Activated T-cell treated with anti-CD3 and anti-CD28 coated beads for 1 hour (primary cell): ENCODE measurements at regions not wholly inside any gene's neighbourhood (a gene's known extent, or its start where the extent isn't known, plus 50 kb on each side); places are given as distances from the start of the nearest gene placed in this dataset.

Experiments used
- DNase-seq: peaks from one replicate; pipeline ENCODE4 v3.0.0-alpha.2; 2020; ENCODE audit warnings: low read depth

DNA sequence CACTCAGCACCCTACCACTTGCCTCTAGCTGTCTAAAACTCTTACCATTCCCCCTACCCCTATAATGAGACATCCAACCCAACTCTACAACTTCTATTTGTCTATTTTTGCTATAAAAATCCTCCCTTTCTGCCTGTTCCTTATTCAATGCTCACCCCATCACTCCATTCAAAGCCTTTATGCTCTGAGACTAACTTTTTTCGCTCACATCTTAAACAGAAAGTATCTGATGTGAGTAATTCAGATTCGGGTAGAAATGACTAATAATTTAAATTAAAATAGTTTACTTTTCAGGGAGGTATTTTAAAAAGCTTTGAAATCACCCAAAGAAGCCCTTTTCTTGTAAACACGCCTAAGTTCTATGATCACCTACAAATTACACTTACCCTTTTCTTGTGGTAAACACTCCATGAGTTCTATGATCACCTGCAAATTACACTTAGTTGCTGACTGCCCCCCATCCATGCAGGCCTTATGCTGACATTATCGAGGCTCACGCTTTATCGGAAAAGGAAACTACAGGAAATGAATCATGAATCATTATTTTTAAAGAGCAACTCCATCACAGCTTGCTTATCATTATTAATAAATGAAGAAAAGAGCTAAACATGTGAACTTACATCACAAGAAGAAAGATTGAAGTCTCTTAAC lies 168.7 kb upstream of the PPP1R2C start:
- DNase-seq = no peak

DNA sequence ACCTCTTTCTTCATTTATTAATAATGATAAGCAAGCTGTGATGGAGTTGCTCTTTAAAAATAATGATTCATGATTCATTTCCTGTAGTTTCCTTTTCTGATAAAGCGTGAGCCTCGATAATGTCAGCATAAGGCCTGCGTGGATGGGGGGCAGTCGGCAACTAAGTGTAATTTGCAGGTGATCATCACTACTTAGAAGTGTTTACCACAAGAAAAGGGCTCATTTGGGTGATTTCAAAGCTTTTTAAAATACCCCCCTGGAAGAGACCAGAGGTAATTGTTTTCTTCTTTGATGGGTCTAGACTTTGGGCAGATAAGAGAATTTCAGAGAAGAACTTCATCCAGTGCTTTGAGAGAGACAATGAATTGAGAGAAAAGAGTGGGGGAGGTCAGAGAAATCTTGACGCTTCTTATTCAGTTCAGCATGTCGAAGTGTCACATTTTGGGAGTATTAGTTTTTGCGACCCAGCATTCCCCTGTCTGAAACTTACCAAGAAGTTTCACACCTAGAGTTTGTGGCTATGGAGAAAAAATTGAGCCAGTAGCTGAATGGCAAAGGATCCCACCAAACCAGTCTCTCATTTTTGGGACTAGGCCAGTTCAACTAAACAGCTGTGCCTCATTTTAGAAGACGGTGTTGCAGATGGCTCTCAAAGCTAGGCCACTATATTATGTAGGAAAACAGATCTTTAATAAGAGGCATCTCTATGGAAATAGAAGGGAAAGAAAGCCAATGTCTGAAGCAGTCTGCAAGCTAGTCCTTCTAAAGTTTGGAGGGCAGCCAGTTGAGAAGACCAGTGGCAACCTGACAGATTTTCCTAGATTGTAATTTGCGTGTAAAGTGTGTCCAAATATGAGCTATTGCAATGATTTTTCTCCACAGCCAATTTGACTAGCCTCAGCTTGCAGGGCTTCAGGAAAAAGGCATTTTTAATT lies 171.0 kb upstream of the PPP1R2C start:
- no peak for DNase-seq

- no peak for DNase-seq
Measured at GRCh38 chrX:42951747-42952146, 173.8 kb upstream of the PPP1R2C start.

GRCh38 chrX:42952621-42953020 lies 174.7 kb upstream of the PPP1R2C start:
- DNase-seq = no peak

DNA sequence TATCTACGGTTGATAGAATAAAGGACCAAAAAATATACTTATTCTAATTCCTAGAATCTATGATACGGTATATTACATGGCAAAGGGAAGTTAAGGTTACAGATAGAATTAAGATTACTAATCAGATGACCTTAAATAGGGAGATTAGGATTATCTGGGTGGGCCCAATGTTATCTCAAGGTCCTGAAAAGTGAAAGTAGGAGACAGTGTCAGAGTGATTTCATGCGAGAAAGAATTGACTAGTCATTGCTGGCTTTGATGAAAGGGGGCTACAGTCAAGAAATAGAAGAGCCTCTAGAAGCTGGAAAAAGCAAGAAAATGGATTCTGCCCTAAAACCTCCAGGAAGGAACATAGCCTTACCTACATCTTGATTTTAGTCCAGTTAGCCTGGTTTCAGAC lies 176.9 kb upstream of the PPP1R2C start:
- DNase-seq = no peak

DNA sequence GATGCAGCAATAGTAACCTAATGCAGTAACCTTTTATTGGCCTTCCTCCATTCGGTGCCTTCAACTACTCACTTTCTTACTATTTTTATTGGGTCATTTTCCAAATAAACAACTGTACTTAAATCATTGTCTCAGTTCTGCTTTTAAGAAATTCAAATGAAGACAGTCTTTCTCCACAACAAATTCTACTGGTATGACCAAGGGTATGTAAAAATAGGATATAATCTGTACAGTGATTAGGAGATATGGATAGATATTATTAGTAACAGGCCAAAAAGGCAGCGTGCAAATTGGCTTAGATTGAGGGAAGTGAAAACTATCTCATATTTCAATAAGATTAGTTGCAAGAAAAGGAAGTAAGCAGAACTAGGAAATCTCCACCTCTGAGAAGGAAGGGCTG lies 177.4 kb upstream of the PPP1R2C start:
- DNase-seq = no peak

- DNase-seq = no peak
Measured at GRCh38 chrX:42967681-42968300, 189.8 kb upstream of the PPP1R2C start.

- no peak for DNase-seq
Measured at GRCh38 chrX:42973321-42973720, 195.4 kb upstream of the PPP1R2C start.

DNA sequence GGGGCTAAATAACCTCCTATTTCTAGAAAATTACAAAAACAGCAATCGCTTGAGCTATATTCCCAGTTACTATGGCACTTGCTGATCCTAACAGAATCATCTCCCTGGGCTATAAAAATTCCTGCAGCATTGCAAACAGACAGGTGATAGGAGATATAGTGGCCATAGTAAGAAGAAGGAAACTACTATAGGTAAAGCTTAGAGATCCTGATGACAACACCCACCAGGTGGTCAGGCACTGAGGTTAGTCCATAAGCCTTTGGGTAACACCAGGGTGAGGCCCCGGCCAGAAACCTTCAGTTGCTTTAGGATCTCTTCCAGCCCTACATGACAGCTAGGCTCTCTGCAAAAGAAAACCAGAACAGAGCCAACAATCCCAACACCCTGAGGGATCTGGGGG lies 197.9 kb upstream of the PPP1R2C start:
- DNase-seq = no peak

GRCh38 chrX:42976746-42977366 lies 198.9 kb upstream of the PPP1R2C start:
- no peak for DNase-seq

GRCh38 chrX:42978655-42979379 lies 200.9 kb upstream of the PPP1R2C start:
- DNase-seq = no peak

GRCh38 chrX:42988700-42989099 lies 210.7 kb upstream of the PPP1R2C start:
- DNase-seq = no peak

DNA sequence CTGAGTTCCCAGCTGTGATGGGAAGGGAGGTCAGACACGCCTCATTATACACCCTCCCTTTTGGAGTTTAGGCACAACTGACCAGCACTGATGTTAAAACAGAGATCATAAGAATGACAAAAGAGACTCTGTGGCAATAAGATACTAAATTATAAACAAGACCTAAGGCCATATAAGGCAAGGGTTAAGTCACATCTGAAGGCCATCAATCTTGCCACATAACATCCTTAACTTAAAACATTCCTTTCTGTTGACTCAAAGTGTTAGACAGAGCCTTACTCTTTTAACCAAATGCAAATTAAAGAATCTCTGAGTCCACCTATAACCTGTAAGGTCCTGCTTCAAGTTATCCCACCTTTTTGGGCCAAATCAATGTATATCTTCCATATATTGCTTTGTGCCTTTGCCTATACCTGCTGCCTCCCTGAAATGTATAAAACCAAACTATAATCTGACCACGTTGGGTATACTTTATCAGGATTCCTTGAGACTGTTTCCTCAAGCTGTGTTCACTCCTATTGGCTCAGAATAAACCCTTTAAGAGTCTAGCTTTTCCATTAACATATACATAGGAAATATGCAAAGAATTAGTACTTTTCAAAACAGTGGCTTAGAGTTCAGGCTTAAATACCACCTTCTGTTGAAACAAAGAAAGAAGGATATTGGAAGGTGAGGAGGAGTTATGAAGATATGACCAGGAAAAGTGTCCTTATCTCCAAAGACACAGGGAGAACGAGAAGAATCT lies 214.4 kb upstream of the PPP1R2C start:
- no peak for DNase-seq

- DNase-seq = no peak
Measured at GRCh38 chrX:42996861-42997260, 218.9 kb upstream of the PPP1R2C start.

- DNase-seq = no peak
Measured at GRCh38 chrX:43000121-43000520, 222.2 kb upstream of the PPP1R2C start.

DNA sequence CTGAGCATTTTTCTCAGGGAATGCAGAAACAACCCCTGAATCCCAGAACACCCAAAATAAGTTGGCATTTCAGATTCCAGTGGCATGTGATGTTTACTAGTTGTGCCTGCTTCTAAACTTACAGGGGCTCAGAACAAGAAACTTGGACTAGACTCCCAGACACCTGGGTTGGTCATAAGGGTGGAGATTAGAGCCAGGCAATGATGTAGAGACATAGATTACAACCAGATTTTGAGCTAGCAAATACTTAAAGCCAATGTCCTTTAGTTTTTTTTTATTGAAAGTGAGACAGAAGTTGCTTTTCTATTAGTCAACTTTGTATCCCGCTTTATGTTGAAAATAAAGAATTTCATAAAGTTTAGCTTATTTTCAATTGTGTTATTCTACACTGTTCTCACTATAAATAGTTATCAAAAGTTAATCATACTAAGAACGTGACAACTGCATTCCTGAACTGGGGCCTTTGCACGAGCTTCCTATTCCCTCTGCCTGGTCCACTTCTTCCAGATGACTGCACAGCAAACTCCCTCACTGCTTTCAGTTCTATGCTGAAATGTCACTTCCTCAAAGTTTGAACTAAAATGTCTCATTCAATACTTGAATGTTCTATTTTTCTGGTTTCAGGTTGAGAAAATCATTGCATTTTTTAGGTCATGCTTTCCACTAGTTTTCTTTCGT lies 224.7 kb upstream of the PPP1R2C start:
- no peak for DNase-seq

- no peak for DNase-seq
Measured at GRCh38 chrX:43003204-43003565, 225.2 kb upstream of the PPP1R2C start.

GRCh38 chrX:43003939-43004338 lies 226.0 kb upstream of the PPP1R2C start:
- DNase-seq = no peak

DNA sequence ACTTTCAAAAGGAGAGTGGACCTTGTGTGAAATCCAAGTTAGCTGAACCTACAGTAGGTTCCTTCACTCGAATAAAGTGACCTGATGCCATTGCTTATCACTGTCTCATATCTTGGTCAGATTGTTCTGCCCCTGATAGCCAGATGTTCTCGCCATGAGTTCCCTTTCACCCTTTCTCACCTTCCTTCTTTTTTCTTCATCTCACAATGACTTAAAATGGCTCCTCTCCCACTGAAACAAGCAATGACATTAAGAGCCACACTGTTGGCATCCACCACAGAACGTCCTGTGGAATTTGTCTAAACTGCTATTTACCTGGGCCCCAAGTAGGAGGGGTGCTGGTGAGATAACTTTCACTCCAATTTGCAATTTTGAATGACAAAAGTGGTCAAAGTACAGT lies 227.6 kb upstream of the PPP1R2C start:
- no peak for DNase-seq

DNA sequence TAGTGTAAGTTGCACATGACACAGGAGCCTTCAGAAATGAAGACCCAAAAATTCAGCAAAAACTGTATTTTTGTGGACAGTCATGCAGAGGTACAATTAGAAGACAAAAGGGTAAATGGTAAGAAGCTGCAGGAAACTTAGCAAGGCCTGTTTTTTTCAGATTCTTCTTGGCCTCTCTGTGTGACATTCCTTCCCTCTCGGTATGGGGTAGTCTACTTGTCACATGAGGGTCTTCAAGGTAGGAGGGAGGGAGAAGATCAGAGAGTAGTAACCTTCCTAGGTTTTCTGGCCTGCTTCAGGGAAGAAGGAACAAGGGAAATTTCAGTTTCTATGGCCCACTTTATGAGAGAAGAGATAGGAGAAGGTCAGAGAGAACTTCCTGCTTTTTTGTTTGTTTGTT lies 230.4 kb upstream of the PPP1R2C start:
- no peak for DNase-seq

GRCh38 chrX:43016021-43016420 lies 238.1 kb upstream of the PPP1R2C start:
- DNase-seq = no peak
